ENCODE measurements at regions not wholly inside any gene's neighbourhood (a gene's known extent, or its start where the extent isn't known, plus 50 kb on each side); places are given as distances from the start of the nearest gene placed in this dataset.

GRCh38 chr6:142568857-142569597 lies 267.2 kb downstream of the ADGRG6 start:
- H3K4me3 ChIP-seq: no peak overlapping the region
- no peak for TF ChIP-seq POLR2A (IDR thresholded peaks at IDR 0.05)
- no peak for TF ChIP-seq CTCF (IDR thresholded peaks at IDR 0.05)
- H3K36me3 ChIP-seq: no peaks in the 10 kb centered on the region
- peaks cover 0 to 22% (median 16%) of the 10 kb centered on the region in 3 donors for H3K4me1 ChIP-seq
- no peaks in the 10 kb centered on the region for H3K27me3 ChIP-seq
- DNase-seq: no peak
- 64 to 80% methylated on average over 1 of the region's 1 CpG for WGBS, 2 donors
- intact Hi-C loops (cut with DNase I): no loop called here
- peak overlapping the region in 2 of 4 donors; percentile 3 to 40 for H3K27ac ChIP-seq
- H3K9me3 ChIP-seq: peaks cover 0 to 9% (median 3%) of the 10 kb centered on the region in 3 donors

GRCh38 chr6:142569676-142570075 lies 267.9 kb downstream of the ADGRG6 start:
- Histone ChIP-seq H3K4me1 (peaks cover 0 to 22% (median 16%) of the 10 kb centered on the region in 3 donors), H3K9me3 (peaks cover 0 to 11% (median 7%) of the 10 kb centered on the region in 3 donors), H3K27me3 (no peaks in the 10 kb centered on the region), H3K27ac (peak overlapping the region in 2 of 4 donors; percentile 3 to 40), H3K4me3 (no peak overlapping the region), H3K36me3 (no peaks in the 10 kb centered on the region)
- TF ChIP-seq POLR2A (IDR thresholded peaks at IDR 0.05) (no peak), CTCF (IDR thresholded peaks at IDR 0.05) (no peak)
- 6 to 14% methylated on average over 1 of the region's 1 CpG for WGBS, 2 donors
- no peak for DNase-seq
- intact Hi-C loops (cut with DNase I): no loop called here

GRCh38 chr6:142570221-142570671 lies 268.4 kb downstream of the ADGRG6 start:
- no peak for DNase-seq
- Histone ChIP-seq H3K9me3 (peaks cover 0 to 11% (median 7%) of the 10 kb centered on the region in 3 donors), H3K36me3 (no peaks in the 10 kb centered on the region), H3K4me3 (no peak overlapping the region), H3K27ac (peak overlapping the region in 2 of 4 donors; percentile 10 to 40), H3K4me1 (peaks cover 0 to 22% (median 16%) of the 10 kb centered on the region in 3 donors), H3K27me3 (no peaks in the 10 kb centered on the region)
- TF ChIP-seq CTCF (IDR thresholded peaks at IDR 0.05) (no peak), POLR2A (IDR thresholded peaks at IDR 0.05) (no peak)
- intact Hi-C loops (cut with DNase I): no loop called here

- Histone ChIP-seq H3K27me3 (no peaks in the 10 kb centered on the region), H3K27ac (no peak overlapping the region), H3K4me1 (no peaks in the 10 kb centered on the region), H3K9me3 (no peaks in the 10 kb centered on the region), H3K36me3 (no peaks in the 10 kb centered on the region), H3K4me3 (no peak overlapping the region)
- WGBS, 2 donors: 59 to 67% methylated on average over 2 of the region's 2 CpGs
- no peak for TF ChIP-seq CTCF (IDR thresholded peaks at IDR 0.05)
- no peak for TF ChIP-seq POLR2A (IDR thresholded peaks at IDR 0.05)
- DNase-seq: no peak
- intact Hi-C loops (cut with DNase I): no loop called here
These were observed 291.1 kb downstream of the ADGRG6 start for GRCh38 chr6:142592876-142593275.

GRCh38 chr6:142597836-142598235 lies 296.0 kb downstream of the ADGRG6 start:
- intact Hi-C loops (cut with DNase I): no loop called here
- 28 to 50% methylated on average over 5 of the region's 5 CpGs for WGBS, 2 donors

More at GRCh38 chr6:142597836-142598235, 296.0 kb downstream of the ADGRG6 start:
- no peak overlapping the region for H3K4me3 ChIP-seq
- H3K27me3 ChIP-seq: no peaks in the 10 kb centered on the region
- no peak for DNase-seq
- H3K36me3 ChIP-seq: no peaks in the 10 kb centered on the region
- TF ChIP-seq POLR2A (IDR thresholded peaks at IDR 0.05) (no peak), CTCF (IDR thresholded peaks at IDR 0.05) (no peak)
- H3K27ac ChIP-seq: no peak overlapping the region
- H3K9me3 ChIP-seq: no peaks in the 10 kb centered on the region
- H3K4me1 ChIP-seq: no peaks in the 10 kb centered on the region

Measured in esophagus squamous epithelium (tissue), 5 donors.